PFSK-1 (cell line): ENCODE measurements at regions not wholly inside any gene's neighbourhood (a gene's known extent, or its start where the extent isn't known, plus 50 kb on each side); places are given as distances from the start of the nearest gene placed in this dataset.

Experiments
- FOXP2 ChIP-seq: optimal IDR thresholded peaks from 2 replicates; pipeline ENCODE3; 2011; ENCODE audit warnings: borderline replicate concordance, control low read depth, inconsistent platforms; ENCODE audit not compliant: insufficient read depth; ENCODE audit errors: extremely low read length, extremely low read depth
- POLR2AphosphoS5 ChIP-seq: IDR thresholded peaks from 2 replicates; pipeline ENCODE4 v1.6.1; 2012; ENCODE audit warnings: low read depth, mild to moderate bottlenecking, control low read depth, low read length, moderate library complexity
- SIN3A ChIP-seq: IDR thresholded peaks from 2 replicates; pipeline ENCODE4 v1.6.1; 2012; ENCODE audit warnings: mild to moderate bottlenecking, low read length, moderate library complexity, borderline replicate concordance; ENCODE audit not compliant: insufficient read depth
- TAF1 ChIP-seq: IDR thresholded peaks from 2 replicates; pipeline ENCODE4 v1.6.1; 2012; ENCODE audit warnings: low read length, control low read depth, borderline replicate concordance; ENCODE audit not compliant: insufficient read depth
- TF ChIP-seq, protein P1 (sequence below), 2 experiments: IDR thresholded peaks; 2 replicates each; pipeline versions ENCODE4 v1.6.1 to v1.8.0; 2011 to 2012; ENCODE audit warnings: low read depth in 2 of 2, low read length in 2 of 2, control low read depth in 1 of 2, inconsistent platforms in 1 of 2, mild to moderate bottlenecking in 1 of 2, moderate library complexity in 1 of 2; ENCODE audit not compliant: insufficient read depth in 1 of 2

GRCh38 chr12:114821570-114821969, 137.6 kb upstream of the TBX3 start:
- TF ChIP-seq FOXP2 (no peak), POLR2AphosphoS5 (no peak), SIN3A (no peak), TAF1 (no peak)
- TF ChIP-seq, protein P1, sequence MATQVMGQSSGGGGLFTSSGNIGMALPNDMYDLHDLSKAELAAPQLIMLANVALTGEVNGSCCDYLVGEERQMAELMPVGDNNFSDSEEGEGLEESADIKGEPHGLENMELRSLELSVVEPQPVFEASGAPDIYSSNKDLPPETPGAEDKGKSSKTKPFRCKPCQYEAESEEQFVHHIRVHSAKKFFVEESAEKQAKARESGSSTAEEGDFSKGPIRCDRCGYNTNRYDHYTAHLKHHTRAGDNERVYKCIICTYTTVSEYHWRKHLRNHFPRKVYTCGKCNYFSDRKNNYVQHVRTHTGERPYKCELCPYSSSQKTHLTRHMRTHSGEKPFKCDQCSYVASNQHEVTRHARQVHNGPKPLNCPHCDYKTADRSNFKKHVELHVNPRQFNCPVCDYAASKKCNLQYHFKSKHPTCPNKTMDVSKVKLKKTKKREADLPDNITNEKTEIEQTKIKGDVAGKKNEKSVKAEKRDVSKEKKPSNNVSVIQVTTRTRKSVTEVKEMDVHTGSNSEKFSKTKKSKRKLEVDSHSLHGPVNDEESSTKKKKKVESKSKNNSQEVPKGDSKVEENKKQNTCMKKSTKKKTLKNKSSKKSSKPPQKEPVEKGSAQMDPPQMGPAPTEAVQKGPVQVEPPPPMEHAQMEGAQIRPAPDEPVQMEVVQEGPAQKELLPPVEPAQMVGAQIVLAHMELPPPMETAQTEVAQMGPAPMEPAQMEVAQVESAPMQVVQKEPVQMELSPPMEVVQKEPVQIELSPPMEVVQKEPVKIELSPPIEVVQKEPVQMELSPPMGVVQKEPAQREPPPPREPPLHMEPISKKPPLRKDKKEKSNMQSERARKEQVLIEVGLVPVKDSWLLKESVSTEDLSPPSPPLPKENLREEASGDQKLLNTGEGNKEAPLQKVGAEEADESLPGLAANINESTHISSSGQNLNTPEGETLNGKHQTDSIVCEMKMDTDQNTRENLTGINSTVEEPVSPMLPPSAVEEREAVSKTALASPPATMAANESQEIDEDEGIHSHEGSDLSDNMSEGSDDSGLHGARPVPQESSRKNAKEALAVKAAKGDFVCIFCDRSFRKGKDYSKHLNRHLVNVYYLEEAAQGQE (IDR thresholded peaks at IDR 0.05; ENCODE audit: insufficient read depth in 1 of 2, low read depth in 2 of 2, low read length in 2 of 2) = no peak

GRCh38 chr12:114820796-114821195, 136.8 kb upstream of the TBX3 start:
- TF ChIP-seq SIN3A = no peak
- TF ChIP-seq, protein P1 (IDR thresholded peaks at IDR 0.05; ENCODE audit: insufficient read depth in 1 of 2, low read depth in 2 of 2, low read length in 2 of 2) = no peak
- no peak for TF ChIP-seq FOXP2
- TF ChIP-seq POLR2AphosphoS5 = no peak
- no peak for TF ChIP-seq TAF1

DNA sequence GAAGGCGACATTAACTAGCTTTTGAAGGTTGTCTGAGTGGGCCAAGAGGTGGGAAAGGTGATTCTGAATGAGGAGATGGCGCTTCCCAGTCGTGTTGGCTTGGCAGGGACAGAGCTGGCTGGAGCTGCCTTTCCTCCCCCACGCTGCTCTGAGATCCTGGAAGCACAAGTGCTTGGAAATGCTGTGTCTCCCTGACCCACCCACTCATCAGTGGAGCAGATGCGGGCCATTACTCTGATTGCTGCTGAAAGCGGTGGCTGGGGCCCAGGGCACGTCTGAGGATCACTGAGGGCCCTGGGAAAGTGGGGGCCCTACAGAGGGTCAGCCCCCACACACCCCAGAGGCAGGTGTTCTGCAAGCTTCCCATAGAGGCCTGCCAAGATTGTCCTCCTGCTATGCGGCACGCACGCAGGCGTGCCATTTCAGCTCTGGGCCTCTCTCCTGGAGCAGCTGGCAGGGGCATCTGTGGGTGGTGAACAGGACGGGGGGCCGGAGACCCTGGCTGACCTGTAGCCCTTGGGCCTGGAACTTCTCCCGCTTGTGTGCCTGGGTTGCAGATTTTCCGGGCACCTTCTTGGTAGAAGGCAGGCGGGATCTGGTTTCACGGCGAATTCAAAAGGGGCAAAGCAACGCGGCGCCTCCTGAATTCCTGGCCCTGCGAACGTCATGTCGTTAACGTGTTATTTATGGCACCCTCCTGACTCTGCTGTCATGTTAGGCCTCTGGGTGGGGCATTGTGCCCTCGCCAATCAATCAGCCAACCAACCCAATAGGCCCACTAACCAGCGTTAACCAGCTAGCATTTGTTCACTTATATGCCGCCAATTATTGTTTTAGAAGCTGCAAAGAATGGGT, 133.8 kb upstream of the TBX3 start:
- TF ChIP-seq TAF1 = no peak
- no peak for TF ChIP-seq FOXP2
- TF ChIP-seq, protein P1 (IDR thresholded peaks at IDR 0.05; ENCODE audit: insufficient read depth in 1 of 2, low read depth in 2 of 2, low read length in 2 of 2) = no peak
- no peak for TF ChIP-seq POLR2AphosphoS5
- TF ChIP-seq SIN3A = no peak

DNA sequence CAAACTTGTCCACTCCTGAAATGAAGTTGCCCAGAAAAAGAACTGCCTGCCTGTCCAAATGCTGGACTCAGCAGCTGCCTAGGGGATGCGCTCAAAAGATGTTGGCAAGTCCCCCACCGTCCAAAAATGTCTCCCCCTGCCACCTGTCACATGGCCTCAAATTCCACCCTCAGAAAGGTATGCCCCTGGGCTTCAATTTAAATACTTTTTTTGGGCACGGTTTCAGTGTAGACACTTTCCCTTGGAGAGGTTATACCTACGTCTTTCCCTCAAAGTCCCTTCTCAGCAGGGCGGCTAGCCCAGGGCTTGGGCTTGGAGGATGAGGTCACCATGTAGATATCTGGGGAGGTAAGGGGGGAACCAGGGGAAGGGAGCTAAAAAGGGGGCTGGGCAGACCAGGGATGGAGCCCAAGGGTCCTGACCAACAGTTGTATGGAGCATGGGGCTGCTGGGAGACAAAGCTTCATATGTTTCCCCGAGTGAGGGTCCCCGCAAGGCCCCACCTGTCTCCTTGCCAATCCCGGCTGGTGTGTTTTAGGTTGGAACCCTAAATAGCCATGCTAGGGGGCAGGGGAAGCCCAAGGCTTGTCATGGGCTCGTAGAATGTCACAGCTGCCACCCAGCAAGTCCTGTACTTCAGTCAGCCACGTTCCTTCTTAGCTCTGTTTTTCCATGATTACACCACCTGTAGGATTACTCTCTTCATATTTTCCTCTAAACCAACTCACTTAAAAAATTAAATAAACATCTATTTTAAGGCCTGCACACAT, 131.2 kb upstream of the TBX3 start:
- TF ChIP-seq FOXP2 (no peak), TAF1 (no peak), POLR2AphosphoS5 (no peak), SIN3A (no peak)
- TF ChIP-seq, protein P1 (IDR thresholded peaks at IDR 0.05; ENCODE audit: insufficient read depth in 1 of 2, low read depth in 2 of 2, low read length in 2 of 2) = no peak
